ENCODE measurements at regions not wholly inside any gene's neighbourhood (a gene's known extent, or its start where the extent isn't known, plus 50 kb on each side); places are given as distances from the start of the nearest gene placed in this dataset.

- H3K9me3 ChIP-seq = no peaks in the 10 kb centered on the region
- H3K36me3 ChIP-seq = no peaks in the 10 kb centered on the region
- DNase-seq (ENCODE audit: low spot score in 2 of 2) = no peak
- no peak overlapping the region for H3K27ac ChIP-seq
- H3K27me3 ChIP-seq = no peaks in the 10 kb centered on the region
- H3K4me1 ChIP-seq = no peaks in the 10 kb centered on the region
- intact Hi-C loops (cut with DNase I) = no loop called here
- no peak for TF ChIP-seq CTCF (IDR thresholded peaks at IDR 0.05)
- no peak overlapping the region for H3K4me3 ChIP-seq
Measured at GRCh38 chr17:70622368-70623260, 453.3 kb downstream of the KCNJ2 start.

GRCh38 chr17:70624211-70624610, 454.9 kb downstream of the KCNJ2 start:
- Histone ChIP-seq H3K27ac (no peak overlapping the region), H3K4me3 (no peak overlapping the region), H3K27me3 (no peaks in the 10 kb centered on the region), H3K9me3 (no peaks in the 10 kb centered on the region), H3K36me3 (no peaks in the 10 kb centered on the region), H3K4me1 (no peaks in the 10 kb centered on the region)
- no peak for DNase-seq (ENCODE audit: low spot score in 2 of 2)
- TF ChIP-seq CTCF (IDR thresholded peaks at IDR 0.05) = no peak
- intact Hi-C loops (cut with DNase I) = no loop called here

GRCh38 chr17:70629902-70630301, 460.6 kb downstream of the KCNJ2 start:
- DNase-seq (ENCODE audit: low spot score in 2 of 2) = no peak
- intact Hi-C loops (cut with DNase I) = no loop called here
- Histone ChIP-seq H3K27ac (no peak overlapping the region), H3K4me1 (no peaks in the 10 kb centered on the region), H3K4me3 (no peak overlapping the region), H3K36me3 (no peaks in the 10 kb centered on the region), H3K27me3 (no peaks in the 10 kb centered on the region), H3K9me3 (no peaks in the 10 kb centered on the region)
- no peak for TF ChIP-seq CTCF (IDR thresholded peaks at IDR 0.05)

GRCh38 chr17:70636517-70637133, 467.3 kb downstream of the KCNJ2 start:
- Histone ChIP-seq H3K27me3 (no peaks in the 10 kb centered on the region), H3K4me3 (no peak overlapping the region), H3K27ac (no peak overlapping the region), H3K4me1 (no peaks in the 10 kb centered on the region), H3K9me3 (no peaks in the 10 kb centered on the region), H3K36me3 (no peaks in the 10 kb centered on the region)
- intact Hi-C loops (cut with DNase I) = loop anchor here (1.0 to 2.0 kb wide), 2 partner anchors 1482 to 1904 kb away; no protein-coding TSS in a partner anchor
- no peak for DNase-seq (ENCODE audit: low spot score in 2 of 2)
- TF ChIP-seq CTCF (IDR thresholded peaks at IDR 0.05) = peak in 2 of 3 experiments; percentile 48 to 63

GRCh38 chr17:70642059-70642458, 472.7 kb downstream of the KCNJ2 start:
- H3K4me3 ChIP-seq = no peak overlapping the region
- TF ChIP-seq CTCF (IDR thresholded peaks at IDR 0.05) = no peak
- no peaks in the 10 kb centered on the region for H3K27me3 ChIP-seq
- no peaks in the 10 kb centered on the region for H3K4me1 ChIP-seq
- H3K27ac ChIP-seq = no peak overlapping the region
- intact Hi-C loops (cut with DNase I) = no loop called here
- no peak for DNase-seq (ENCODE audit: low spot score in 2 of 2)
- H3K36me3 ChIP-seq = no peaks in the 10 kb centered on the region
- H3K9me3 ChIP-seq = no peaks in the 10 kb centered on the region
